Cerebellar cortex (tissue), 1 donor: ENCODE measurements at regions not wholly inside any gene's neighbourhood (a gene's known extent, or its start where the extent isn't known, plus 50 kb on each side); places are given as distances from the start of the nearest gene placed in this dataset.
"Not testable (repeated sequence)": the region's sequence is repeated elsewhere in the genome, so short reads cannot be mapped to it uniquely, and the experiment has no call there.

Source experiments
- DNase-seq: peaks from one replicate; pipeline ENCODE4 v3.0.0-alpha.2; 2015; ENCODE audit warnings: low spot score

DNA sequence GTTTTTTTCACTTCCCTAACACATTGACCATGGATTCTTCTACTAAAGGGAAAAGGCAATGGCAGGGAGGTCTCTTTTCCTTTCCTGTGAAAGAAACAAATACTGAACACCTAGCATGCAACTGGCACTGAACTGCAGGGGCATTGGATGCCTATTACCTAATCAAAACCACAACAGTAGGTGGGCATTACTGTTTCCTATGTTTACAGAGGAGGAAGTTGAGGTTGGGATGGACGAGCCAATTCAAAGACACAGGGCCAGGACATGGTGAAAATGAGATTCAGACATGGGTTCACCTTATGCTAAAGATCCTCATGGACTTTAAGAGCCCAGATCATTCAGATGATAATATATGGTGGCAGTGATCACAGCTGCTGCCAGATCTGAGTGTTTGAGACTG, 407.0 kb downstream of the MIAT start:
- DNase-seq: no peak

DNA sequence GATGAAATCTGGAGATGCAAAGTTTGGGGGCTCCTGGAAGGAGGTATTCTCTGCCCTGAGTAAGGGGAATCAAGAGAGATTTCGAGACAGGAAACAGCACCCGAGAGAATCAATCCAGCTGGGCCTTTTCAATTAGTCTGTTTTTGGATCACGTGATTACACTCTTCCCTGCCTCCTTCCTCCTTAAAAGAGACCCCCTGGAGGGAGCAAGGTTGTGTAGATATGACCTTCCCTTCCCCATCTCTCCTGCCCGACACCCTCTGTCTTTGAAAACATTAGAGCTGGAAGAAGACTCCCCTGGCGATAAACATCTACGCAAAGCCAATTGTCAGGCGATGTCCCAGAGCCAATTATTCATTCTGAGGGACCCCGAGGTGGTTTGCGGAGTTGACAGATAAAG, 407.9 kb downstream of the MIAT start:
- no peak for DNase-seq

DNA sequence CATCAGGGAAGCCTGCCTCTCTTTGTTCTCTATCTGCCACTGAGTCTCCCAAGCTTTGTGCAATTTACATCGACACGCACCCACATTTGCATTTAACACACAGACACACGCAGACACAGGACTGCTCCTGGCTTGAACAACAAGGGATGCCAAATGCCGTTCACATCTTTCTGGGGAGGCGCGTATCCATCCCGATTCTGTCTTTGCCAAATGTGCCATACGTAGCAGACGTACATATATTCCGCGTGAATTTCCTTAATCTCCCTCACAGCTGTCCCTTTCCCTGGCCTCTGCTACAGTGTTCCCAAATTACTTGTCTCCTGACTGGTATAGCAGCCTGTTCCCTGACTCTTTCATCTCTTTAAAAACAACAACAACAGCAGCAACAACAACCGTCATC, 409.5 kb downstream of the MIAT start:
- DNase-seq: no peak

DNA sequence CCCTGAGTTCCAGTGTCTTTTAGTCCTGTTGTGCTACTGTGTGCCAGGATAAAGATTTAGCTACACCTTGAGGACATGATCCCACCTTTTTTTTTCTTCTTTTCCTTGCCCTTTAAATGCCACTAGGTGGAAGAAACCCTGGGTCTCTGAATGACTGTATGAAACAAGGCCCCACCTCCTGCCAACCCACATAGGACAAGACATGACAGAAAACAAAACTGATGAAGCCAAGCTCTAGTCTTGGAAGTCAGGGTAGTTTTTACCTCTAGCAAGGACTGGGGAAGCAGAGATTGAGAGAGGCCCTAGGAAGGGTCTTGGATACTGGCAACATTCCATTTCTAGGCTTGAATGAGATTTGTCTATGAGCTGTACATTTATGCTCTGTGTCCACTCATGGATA, 410.7 kb downstream of the MIAT start:
- DNase-seq: no peak

DNA sequence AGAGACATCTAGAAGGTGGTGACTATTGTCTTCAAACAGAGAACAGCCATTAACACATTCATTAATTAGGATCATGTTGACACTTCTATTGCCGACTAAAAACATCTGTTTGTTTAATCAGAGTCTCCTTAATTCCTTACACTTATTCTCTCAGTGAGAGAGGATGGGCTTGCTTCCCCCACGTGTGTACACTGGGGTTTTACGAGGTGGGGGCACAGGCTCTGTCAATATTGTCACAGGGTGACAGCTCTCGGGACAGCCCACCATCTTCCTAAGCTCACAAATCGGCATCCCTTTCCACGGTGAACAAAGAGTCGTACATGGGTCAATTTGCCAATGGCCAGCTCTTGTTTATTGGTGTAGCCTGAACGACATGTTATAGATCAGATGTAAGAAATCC, 413.2 kb downstream of the MIAT start:
- DNase-seq: no peak

DNA sequence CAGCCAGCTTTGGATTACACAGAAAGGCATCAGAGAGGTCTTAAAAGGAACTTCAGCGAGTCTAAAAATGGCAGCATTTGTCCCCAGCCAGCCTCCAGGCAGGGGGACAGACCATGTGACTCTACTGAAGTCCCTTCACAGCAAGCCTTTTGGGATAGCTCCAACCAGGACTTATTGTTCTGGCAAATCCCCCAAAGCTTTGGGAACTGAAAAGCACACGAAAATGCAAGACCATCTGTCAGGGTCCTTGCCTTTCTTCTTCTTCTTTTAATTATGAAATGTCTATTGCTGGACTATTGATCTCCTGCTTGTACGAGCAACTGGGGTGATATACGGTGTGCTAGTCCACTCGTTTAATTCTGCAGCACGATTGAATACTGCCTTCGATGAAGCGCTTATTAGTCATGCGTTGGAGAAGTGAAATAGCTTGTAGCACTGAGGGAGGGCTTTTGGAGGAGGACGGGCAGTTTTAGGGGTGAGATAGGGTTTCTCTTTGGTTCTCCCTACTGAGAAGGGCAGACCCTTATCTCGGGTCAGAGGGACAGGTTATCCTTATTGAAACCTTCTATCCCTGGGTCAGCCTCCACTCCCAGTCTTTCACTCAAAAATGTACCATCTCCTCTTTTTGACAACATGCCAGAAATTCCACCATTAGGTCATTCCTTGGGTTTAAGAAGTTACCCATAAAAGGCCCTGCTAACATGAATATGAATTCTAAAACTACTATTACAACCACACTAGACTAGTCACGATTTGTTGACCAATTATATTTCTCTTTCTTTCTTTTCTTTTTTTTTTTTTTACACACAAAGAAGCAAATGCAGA, 416.4 kb downstream of the MIAT start:
- peak; percentile 17 for DNase-seq

DNA sequence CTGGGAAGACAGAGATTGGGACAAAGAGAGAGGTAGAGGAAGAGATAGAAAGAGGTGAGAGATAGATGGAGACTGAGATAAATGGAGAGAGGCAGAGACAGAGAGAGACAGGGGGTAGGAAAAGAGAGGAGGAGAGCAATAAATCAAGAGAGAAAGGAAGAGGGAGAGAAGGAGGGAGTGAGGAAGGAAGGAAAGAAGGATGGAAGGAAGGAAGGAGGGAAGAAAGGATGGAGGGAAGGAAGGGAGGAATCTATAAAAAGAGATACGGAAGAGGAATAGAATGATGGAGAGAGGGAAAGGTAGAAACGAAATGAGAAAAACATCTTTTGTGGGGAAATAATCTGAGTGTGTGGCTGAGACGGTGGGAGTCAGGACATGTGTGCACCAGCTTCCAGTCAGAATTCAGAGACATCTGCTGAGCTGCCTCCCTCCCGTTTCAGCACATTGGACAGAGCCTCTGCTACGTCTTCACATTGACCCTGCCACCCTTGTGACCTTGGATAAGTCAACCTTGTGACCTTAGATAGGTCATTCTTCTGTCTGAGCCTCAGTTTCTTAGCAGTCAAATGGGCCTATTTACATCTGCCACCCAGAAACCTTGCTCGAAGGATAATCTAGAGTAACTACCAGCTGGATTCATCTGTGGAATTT, 417.8 kb downstream of the MIAT start:
- DNase-seq: no peak

DNA sequence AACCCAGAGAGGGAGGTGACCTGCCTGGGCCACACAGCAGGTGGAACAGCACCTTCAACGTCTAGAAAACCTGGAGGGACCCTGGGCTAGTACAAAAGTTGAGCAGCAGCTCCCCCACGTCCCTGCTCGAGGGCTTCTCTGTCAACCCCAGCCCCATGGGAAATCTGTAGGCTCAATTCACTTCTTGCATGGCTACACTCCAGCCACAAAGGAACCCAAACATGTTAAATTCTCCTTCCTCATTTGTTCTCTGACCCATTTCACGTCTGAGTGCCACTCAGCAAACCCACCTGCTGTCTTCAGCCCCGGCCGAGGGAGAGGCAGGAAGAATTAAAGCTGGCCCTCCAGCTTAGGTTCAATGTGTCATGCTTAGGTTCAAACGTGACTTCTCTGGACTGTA, 418.5 kb downstream of the MIAT start:
- no peak for DNase-seq

DNA sequence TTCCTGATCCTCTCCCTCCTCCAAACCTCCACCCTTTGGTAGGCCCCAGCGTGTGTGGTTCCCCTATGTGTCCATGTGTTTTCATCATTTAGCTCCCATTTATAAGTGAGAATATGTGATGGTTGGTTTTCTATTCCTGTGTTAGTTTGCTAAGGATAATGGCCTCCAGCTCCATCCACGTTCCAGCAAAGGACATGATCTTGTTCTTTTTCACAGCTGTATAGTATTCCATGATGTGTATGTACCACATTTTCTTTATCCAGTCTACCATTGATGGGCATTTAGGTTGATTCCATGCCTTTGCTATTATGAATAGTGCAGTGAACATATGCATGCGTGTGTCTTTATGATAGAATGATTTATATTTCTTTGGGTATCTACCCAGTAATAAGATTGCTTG, 420.7 kb downstream of the MIAT start:
- DNase-seq: not testable (repeated sequence)

DNA sequence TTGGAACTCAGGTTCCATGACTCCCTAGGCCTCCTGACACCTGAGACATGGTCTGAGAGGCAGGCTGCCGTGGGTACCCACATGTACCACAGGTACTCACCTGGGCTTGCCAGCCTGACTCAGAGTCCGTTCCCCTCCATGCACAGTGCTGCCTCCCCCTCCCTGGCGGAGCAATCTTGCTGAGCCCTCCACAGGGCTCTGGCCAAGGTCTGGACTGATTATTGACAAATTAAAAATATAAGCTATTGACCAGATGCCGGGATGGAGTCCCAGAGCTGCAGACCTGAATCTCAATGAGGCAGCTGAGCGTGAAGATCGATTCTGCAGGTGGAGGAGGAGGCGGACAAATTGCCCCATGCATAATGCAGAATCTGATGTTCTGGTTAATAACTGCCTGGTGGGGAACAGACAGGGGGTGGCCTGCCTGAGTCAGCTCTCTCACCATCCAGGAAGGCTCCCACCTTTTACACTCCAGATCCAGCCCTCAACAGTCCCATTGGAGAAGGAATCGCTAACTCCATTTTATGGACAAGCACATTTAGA, 422.7 kb downstream of the MIAT start:
- DNase-seq: no peak

DNA sequence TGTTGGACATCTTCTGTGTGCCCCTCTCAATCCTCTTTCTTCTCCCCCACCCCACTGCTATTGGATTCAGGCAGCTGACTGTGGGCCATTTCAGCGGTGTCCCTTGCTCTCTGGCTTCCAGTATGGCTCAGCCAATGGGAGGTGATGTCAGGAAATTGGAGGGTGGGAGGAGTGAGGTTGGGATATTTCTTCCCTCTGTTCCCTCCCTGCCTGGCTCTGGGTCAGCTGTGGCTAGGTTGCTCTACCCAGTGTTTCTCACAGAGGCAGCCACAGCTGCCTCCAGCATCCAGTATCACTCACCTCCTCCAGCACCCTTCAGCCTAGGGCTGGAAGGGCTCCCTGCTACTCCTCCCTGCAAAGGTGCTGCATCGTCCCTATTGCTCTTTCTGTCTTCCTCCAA, 423.5 kb downstream of the MIAT start:
- no peak for DNase-seq

DNA sequence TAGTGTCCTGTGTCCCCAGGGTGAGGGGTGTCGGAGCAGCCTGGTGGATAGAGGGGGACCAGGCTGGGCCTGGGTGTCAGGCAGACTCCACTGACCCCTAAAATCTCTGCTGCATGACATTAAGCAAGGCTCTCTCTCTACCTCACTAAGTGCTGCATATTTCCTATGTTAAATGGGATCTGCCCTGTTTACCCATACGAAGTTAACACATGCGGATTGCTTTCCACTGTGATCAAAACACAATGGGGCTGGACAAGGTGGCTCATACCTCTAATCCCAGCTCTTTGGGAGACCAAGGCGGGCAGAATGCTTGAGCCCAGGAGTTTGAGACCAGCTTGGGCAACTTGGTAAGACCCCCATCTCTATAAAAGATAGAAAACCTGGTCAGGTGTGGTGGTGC, 426.2 kb downstream of the MIAT start:
- DNase-seq: no peak

DNA sequence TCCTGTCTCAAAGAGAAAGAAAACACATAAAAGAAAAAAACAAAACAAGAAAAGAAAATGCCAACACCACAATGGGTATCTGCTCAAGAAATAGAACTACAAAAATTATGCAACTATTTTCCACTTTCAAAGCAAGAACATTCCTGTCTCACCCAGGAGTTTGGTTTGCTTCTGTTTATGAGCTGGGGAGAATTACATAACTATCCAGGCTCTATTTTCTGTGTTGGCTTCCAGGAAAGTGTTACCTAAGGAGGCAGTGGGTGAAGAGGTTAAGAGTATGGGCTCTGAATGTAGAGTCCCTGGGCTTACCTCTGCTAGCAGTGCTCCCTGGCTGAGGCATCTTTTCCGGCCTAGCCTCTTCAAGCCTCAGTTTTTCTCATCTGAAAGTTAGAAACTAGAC, 426.7 kb downstream of the MIAT start:
- no peak for DNase-seq

DNA sequence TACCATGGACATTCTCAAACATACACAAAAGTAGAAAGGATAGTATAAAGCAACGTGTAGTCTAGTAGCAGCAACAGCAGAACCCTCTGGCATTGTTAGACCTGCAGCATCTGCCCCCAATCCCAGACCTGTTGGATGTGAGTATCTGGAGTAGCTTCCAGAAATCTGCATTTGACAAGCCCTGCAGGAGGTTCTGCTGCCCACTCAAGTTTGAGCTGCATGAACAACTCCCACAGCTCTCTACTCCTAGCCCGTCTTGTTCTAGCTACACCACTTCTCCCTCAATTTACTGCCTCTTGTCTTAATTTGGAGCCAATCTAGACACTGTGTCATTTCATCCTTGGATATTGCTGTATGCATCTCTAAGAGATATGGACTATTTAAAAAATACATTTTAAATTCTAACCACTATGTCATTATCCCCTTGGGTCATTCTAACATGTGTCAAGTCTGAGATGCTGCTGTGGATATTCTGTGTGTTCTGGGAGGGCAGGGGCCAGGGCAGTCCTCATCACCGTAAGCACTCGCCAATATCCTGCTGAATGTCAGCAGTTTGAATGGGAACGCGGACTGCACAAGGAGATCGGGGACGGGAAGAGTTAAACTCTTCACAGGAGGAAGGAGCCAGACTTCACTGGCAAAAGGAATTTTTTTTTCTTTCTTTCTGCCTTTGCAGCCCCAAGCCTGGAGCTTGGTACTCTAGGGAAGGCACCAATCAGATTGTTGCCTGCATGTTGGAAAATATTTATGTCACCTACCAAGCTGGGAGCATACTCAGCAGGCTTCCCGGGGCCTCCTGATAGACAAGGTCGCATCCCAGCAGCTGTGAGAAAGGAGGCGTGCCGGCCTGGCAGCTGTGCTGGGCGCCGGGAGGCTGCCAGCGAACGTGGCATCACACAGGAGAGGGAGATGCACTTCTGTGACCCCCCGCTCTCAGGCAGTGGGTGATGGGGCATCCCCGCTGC, 429.0 kb downstream of the MIAT start:
- DNase-seq: no peak

DNA sequence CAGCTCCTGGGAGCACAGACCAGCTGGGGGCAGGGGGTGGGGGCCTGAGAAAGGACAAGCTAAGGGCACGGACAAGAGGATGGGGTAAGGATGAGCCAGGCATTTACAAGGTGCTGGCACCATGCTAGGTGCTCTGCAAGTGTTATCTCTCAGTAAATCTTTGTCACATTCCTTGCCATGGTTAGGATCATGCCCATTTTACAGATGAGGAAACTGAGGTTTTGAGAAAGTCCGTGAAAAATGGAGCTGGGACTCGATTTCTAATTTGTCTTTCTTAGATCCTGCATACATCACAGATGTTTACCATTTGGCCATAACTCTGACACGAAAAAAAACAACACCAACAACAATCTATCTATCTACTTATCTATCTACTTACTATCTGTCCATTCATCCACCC, 429.7 kb downstream of the MIAT start:
- no peak for DNase-seq

DNA sequence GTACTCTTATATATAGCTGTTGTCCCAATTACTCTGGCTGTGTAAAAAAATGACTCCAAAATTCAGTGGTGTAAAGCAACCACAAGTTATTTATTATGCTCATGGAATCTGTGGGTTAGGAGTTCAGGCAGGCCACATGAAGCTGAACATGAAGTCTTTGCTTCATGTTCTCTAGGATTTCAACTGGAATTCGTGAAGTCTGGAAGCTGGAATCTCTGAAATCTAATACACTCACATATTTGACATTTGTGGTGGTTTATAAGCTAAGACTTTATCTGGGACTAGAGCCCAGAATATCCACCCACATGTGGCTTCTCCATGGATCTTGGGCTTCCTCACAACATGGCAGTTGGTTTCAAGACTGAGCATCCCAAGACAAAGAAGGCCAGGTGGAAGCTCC, 430.6 kb downstream of the MIAT start:
- DNase-seq: no peak

DNA sequence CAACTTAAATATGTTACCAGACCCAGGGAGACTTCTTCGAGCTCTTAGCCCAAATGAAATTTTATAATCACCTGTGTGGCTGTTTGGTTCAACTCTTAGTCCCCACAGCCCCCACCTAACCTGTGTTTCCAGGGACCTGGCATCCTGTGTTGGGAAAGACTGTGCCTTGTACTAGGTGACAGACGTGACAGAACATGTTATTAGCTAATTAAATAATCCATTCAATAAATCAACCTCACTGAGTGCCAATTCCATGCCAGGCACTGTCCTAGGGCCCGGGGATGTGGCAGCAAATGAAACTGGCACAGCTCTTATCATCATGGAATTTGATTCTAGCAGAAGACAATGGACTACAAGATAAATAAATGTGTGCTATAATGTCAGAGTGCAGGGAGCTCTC, 431.9 kb downstream of the MIAT start:
- no peak for DNase-seq

DNA sequence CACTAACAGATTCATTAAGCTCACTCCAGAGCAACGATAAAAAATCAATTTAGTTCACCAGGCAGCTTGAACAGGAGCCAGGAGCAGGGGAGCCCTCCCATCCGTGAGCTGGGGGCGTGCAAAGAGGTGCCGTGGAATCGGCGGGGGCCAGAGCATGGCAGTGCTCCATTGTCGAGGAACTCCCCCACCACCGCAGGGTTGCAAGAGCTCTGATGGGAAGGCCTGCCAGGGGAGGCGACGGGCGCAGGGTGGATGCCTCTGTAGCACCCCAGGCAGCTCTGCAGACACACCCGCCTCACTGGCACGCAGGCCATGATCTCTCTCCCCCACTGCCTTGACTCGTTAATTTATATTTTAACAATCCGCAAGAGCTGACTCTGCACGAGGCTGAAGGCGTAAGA, 433.2 kb downstream of the MIAT start:
- no peak for DNase-seq

DNA sequence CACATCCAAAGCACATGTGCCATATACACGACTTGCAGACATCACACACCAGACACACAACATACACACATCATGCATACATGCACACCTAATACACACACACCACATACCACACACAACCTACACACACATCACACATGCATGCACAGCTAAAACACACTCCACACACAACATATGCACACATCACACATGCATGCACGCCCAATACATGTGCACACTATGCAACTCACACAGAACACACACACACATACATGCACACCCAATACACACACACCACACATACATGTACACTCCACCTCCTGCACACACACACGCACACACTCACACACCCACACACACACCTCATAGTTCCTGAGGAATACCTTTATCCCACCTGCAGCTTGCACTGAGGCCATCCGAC, 436.0 kb downstream of the MIAT start:
- no peak for DNase-seq

DNA sequence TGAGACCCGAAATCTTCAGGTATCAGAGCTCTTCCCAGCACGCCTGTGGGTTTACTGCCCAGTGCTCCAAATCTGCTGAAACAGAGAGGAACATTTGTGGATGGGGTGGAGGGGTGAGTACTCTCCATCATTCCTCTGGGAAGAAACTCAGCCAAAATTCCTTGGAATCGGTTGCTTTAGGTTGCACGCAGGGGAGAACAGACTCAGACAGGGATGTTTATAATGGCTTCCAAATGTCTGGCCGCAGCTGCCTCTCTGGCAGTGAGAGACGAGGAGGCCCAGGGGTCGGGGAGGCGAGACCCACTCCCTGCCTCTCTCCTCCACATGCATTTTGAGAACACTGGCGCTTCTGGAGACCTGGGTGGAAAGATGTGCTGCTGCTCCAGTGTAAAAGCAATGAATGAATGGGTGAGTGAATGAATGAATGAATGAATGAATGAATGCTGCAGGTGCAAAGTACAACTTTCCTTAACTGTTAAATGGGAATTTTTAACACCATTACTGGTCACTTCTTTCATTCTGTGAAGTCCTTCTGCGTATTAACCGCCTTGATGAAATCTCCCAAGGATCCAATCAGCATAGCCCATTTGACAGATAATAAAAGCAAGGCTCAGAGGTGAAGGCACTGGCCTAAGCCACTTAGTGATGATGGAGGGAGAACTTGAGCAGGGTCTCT, 437.4 kb downstream of the MIAT start:
- no peak for DNase-seq

DNA sequence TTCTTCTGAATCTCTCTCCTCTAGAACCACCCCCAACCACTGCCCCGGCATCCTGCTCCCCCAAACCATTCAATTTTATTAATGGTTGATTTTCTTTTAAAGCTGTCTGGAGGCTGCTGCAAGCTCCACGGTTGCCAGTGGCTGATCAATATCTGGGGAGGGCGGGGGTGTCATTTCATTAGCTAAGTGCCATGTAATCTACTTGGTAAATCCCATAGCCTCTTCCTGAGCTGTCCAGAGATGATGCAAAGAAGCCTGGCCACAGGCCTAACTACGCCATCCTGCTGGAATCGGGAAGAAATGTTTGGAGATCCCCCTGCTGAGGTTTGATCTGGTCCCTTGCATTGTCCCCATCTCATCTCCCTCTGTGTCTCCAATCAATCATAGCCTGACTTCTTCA, 440.1 kb downstream of the MIAT start:
- no peak for DNase-seq

DNA sequence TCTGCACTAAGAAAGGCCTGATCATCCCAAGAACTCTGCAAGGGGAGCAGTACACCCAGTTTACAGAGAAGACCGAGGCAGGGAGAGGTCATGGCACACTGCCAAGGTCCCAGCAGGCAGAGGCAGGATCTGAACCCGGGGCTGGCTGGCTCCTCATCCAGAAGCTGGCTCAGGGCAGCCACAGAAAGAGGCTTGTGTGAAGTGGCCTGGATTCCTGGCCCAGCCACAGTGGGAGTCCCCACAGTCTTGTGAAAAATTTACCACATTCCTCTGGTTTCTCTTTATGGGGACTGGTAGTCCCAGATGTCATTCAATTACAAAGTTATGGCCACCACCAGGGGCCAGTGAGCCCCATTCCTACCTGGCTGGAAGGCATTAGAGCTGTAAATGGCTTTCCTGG, 440.5 kb downstream of the MIAT start:
- DNase-seq: no peak
